ENCODE measurements at regions not wholly inside any gene's neighbourhood (a gene's known extent, or its start where the extent isn't known, plus 50 kb on each side); places are given as distances from the start of the nearest gene placed in this dataset.

DNA sequence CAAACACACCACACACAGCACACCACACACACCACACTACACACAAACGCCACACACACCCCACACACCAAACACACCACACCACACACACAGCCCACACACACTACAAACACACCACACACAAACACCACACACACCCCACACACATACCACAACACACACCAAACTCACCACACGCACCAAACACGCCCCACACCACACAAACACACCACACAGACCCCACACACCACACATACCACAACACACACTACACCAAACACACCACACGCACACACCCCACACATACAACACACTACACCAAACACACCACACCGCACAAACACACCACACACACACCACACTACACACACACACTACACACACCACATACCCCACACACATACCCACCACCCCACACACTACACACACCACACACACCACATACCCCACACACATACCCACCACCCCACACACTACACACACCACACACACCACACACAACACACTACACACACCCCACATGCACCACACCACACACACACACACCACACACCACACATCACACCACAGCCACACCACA lies 151.2 kb downstream of the ERCC6L2 start:
- TF ChIP-seq, protein P1, sequence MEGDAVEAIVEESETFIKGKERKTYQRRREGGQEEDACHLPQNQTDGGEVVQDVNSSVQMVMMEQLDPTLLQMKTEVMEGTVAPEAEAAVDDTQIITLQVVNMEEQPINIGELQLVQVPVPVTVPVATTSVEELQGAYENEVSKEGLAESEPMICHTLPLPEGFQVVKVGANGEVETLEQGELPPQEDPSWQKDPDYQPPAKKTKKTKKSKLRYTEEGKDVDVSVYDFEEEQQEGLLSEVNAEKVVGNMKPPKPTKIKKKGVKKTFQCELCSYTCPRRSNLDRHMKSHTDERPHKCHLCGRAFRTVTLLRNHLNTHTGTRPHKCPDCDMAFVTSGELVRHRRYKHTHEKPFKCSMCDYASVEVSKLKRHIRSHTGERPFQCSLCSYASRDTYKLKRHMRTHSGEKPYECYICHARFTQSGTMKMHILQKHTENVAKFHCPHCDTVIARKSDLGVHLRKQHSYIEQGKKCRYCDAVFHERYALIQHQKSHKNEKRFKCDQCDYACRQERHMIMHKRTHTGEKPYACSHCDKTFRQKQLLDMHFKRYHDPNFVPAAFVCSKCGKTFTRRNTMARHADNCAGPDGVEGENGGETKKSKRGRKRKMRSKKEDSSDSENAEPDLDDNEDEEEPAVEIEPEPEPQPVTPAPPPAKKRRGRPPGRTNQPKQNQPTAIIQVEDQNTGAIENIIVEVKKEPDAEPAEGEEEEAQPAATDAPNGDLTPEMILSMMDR (IDR thresholded peaks at IDR 0.05), result no peak
- TF ChIP-seq EZH2 (IDR thresholded peaks at IDR 0.05), result no peak
- no peak for TF ChIP-seq EZH2phosphoT487 (IDR thresholded peaks at IDR 0.05)
